NK-92 treated with Interleukin-12 subunit alpha and Interleukin-12 subunit beta, amount 100 ng/mL, for 24 hours (cell line): ENCODE measurements at regions not wholly inside any gene's neighbourhood (a gene's known extent, or its start where the extent isn't known, plus 50 kb on each side); places are given as distances from the start of the nearest gene placed in this dataset.

ENCODE experiments used
- DNase-seq: peaks from one replicate; lab custom pipeline; 2025; lab: John Stamatoyannopoulos, UW

GRCh38 chr4:20643631-20644030 is 56.6 kb upstream of the PACRGL start:
- DNase-seq = no peak

- no peak for DNase-seq
Measured at GRCh38 chr4:20645236-20645635, 55.0 kb upstream of the PACRGL start.

GRCh38 chr4:20646287-20646686 is 54.0 kb upstream of the PACRGL start:
- DNase-seq = no peak
